ENCODE measurements at regions not wholly inside any gene's neighbourhood (a gene's known extent, or its start where the extent isn't known, plus 50 kb on each side); places are given as distances from the start of the nearest gene placed in this dataset.

- no peak for TF ChIP-seq CTCF (IDR thresholded peaks at IDR 0.05 in 2 of 3, conservative IDR thresholded peaks at IDR 0.05 in 1 of 3; ENCODE audit: borderline replicate concordance in 1 of 3, insufficient read depth in 1 of 3, low read depth in 2 of 3, low read length in 2 of 3)
- TF ChIP-seq RAD21 (IDR thresholded peaks at IDR 0.05; ENCODE audit: low read depth): no peak
- TF ChIP-seq YY1 (IDR thresholded peaks at IDR 0.05; ENCODE audit: extremely low read depth, insufficient replicate concordance, low read depth, low read length): no peak
- TF ChIP-seq MAX (IDR thresholded peaks at IDR 0.05): no peak
Observed at GRCh38 chr1:234877761-234878160, 250.9 kb downstream of the TOMM20 start.
